ENCODE measurements at regions not wholly inside any gene's neighbourhood (a gene's known extent, or its start where the extent isn't known, plus 50 kb on each side); places are given as distances from the start of the nearest gene placed in this dataset.
"Not testable (repeated sequence)": the region's sequence is repeated elsewhere in the genome, so short reads cannot be mapped to it uniquely, and the experiment has no call there.

- H3K4me3 ChIP-seq (ENCODE audit: low read depth, low read length): no peak overlapping the region
- DNase-seq (ENCODE audit: low read depth, low spot score): no peak
- H3K27ac ChIP-seq (ENCODE audit: low read depth, low read length): no peak overlapping the region
- CTCF ChIA-PET: no interaction called here
- H3K9me3 ChIP-seq (ENCODE audit: control insufficient read depth, insufficient read depth, low read length): peaks cover 30% of the 10 kb centered on the region
- TF ChIP-seq, protein P1, sequence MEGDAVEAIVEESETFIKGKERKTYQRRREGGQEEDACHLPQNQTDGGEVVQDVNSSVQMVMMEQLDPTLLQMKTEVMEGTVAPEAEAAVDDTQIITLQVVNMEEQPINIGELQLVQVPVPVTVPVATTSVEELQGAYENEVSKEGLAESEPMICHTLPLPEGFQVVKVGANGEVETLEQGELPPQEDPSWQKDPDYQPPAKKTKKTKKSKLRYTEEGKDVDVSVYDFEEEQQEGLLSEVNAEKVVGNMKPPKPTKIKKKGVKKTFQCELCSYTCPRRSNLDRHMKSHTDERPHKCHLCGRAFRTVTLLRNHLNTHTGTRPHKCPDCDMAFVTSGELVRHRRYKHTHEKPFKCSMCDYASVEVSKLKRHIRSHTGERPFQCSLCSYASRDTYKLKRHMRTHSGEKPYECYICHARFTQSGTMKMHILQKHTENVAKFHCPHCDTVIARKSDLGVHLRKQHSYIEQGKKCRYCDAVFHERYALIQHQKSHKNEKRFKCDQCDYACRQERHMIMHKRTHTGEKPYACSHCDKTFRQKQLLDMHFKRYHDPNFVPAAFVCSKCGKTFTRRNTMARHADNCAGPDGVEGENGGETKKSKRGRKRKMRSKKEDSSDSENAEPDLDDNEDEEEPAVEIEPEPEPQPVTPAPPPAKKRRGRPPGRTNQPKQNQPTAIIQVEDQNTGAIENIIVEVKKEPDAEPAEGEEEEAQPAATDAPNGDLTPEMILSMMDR (IDR thresholded peaks at IDR 0.05; ENCODE audit: low read depth, low read length): no peak
- POLR2A ChIA-PET: no interaction called here
- no peaks in the 10 kb centered on the region for H3K27me3 ChIP-seq (ENCODE audit: control insufficient read depth, insufficient read depth, low read length)
These were observed 149.2 kb upstream of the IRX1 start for GRCh38 chr5:3446410-3446809.

GRCh38 chr5:3445517-3445916, 150.1 kb upstream of the IRX1 start:
- H3K27ac ChIP-seq (ENCODE audit: low read depth, low read length); DNase-seq (ENCODE audit: low read depth, low spot score); CTCF ChIA-PET; H3K27me3 ChIP-seq (ENCODE audit: control insufficient read depth, insufficient read depth, low read length); H3K4me3 ChIP-seq (ENCODE audit: low read depth, low read length); POLR2A ChIA-PET: not testable (repeated sequence)
- H3K9me3 ChIP-seq (ENCODE audit: control insufficient read depth, insufficient read depth, low read length): peaks cover 28% of the 10 kb centered on the region

GRCh38 chr5:3432135-3432534, 163.5 kb upstream of the IRX1 start:
- DNase-seq (ENCODE audit: low read depth, low spot score): no peak
- H3K9me3 ChIP-seq (ENCODE audit: control insufficient read depth, insufficient read depth, low read length): peaks cover 34% of the 10 kb centered on the region
- ChIA-PET CTCF (no interaction called here), POLR2A (no interaction called here)
- H3K27me3 ChIP-seq (ENCODE audit: control insufficient read depth, insufficient read depth, low read length): no peaks in the 10 kb centered on the region
- no peak overlapping the region for H3K27ac ChIP-seq (ENCODE audit: low read depth, low read length)
- TF ChIP-seq, protein P1 (IDR thresholded peaks at IDR 0.05; ENCODE audit: low read depth, low read length): no peak
- H3K4me3 ChIP-seq (ENCODE audit: low read depth, low read length): no peak overlapping the region

DNA sequence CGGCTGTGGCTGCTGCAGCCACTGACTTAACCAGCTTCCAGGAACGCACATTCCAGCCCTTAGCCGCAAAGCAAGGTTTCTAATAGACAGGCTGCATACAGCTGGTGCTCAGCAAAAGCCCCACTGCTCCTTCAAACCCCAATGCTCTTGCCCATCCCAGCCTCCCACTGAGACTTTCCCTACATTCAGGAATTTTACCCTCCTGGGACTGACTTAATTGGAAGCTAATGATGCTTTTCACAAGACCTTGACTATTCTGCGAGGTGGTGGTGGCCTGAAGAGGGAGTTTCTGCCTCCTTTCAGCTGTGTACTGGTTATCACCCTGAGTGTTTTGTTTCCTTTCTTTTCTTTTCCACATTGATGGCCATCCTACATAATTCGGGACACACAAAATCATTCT, 164.9 kb upstream of the IRX1 start:
- H3K9me3 ChIP-seq (ENCODE audit: control insufficient read depth, insufficient read depth, low read length): peaks cover 37% of the 10 kb centered on the region

GRCh38 chr5:3429962-3430361, 165.7 kb upstream of the IRX1 start:
- POLR2A ChIA-PET: no interaction called here
- H3K9me3 ChIP-seq (ENCODE audit: control insufficient read depth, insufficient read depth, low read length): peaks cover 38% of the 10 kb centered on the region

More for the DNA sequence above, 164.9 kb upstream of the IRX1 start:
- no peak overlapping the region for H3K27ac ChIP-seq (ENCODE audit: low read depth, low read length)
- H3K27me3 ChIP-seq (ENCODE audit: control insufficient read depth, insufficient read depth, low read length): no peaks in the 10 kb centered on the region
- TF ChIP-seq, protein P1 (IDR thresholded peaks at IDR 0.05; ENCODE audit: low read depth, low read length): no peak
- POLR2A ChIA-PET: no interaction called here
- CTCF ChIA-PET: no interaction called here
- H3K4me3 ChIP-seq (ENCODE audit: low read depth, low read length): no peak overlapping the region
- no peak for DNase-seq (ENCODE audit: low read depth, low spot score)

More at GRCh38 chr5:3429962-3430361, 165.7 kb upstream of the IRX1 start:
- TF ChIP-seq, protein P1 (IDR thresholded peaks at IDR 0.05; ENCODE audit: low read depth, low read length): no peak
- CTCF ChIA-PET: no interaction called here
- no peaks in the 10 kb centered on the region for H3K27me3 ChIP-seq (ENCODE audit: control insufficient read depth, insufficient read depth, low read length)
- no peak overlapping the region for H3K4me3 ChIP-seq (ENCODE audit: low read depth, low read length)
- no peak for DNase-seq (ENCODE audit: low read depth, low spot score)
- H3K27ac ChIP-seq (ENCODE audit: low read depth, low read length): no peak overlapping the region
